Nephron progenitor cell (in vitro differentiated cells): ENCODE measurements at regions not wholly inside any gene's neighbourhood (a gene's known extent, or its start where the extent isn't known, plus 50 kb on each side); places are given as distances from the start of the nearest gene placed in this dataset.

Source experiments
- DNase-seq: peaks from one replicate; pipeline ENCODE4 v3.0.0; 2021
- H3K27ac Mint-ChIP-seq: 2 replicates; pipeline ENCODE4 v1.8.0; 2021; ENCODE audit warnings: mild to moderate bottlenecking, moderate library complexity, mixed read lengths
- H3K27me3 Mint-ChIP-seq: 2 replicates; pipeline ENCODE4 v1.8.0; 2021; ENCODE audit warnings: mild to moderate bottlenecking, low read depth, mixed read lengths; ENCODE audit not compliant: poor library complexity
- H3K36me3 Mint-ChIP-seq: 2 replicates; pipeline ENCODE4 v1.8.0; 2021; ENCODE audit warnings: low read depth, mixed read lengths
- H3K4me1 Mint-ChIP-seq: 2 replicates; pipeline ENCODE4 v1.8.0; 2021; ENCODE audit warnings: mixed read lengths
- H3K4me3 Mint-ChIP-seq: 2 replicates; pipeline ENCODE4 v1.8.0; 2021; ENCODE audit warnings: mild to moderate bottlenecking, moderate library complexity, mixed read lengths
- H3K9me3 Mint-ChIP-seq: 2 replicates; pipeline ENCODE4 v1.8.0; 2021; ENCODE audit warnings: mild to moderate bottlenecking, moderate library complexity, mixed read lengths
- TF ChIP-seq, protein P1 (sequence below): fragments of 200-600 bp; sonication (generic); IDR thresholded peaks from 2 replicates; pipeline ENCODE4 v1.5.0; 2021; ENCODE audit warnings: antibody characterized with exemption

DNA sequence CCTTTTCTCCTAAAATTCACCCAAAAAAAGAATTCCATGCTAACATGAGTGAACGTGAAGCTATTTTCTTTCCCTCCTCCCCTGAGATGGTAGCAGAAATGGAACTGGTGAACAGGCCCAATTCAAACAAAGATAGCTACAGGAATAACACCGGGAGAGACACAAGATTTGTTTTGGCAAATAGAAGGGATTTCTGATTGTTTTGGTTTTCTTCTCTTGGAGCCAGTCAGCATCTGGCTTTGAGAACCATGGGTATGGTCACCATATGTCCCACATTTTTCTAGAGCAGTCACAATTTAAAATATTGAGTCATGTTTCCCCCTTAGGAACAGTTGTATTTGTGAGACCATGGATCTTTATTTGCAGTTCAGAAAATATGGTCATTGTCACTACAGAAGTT lies 214.1 kb downstream of the FAM76B start:
- Mint-ChIP-seq H3K36me3 (no peaks in the 10 kb centered on the region), H3K4me3 (no peak overlapping the region), H3K27ac (no peak overlapping the region), H3K4me1 (peaks cover 47% of the 10 kb centered on the region), H3K27me3 (no peaks in the 10 kb centered on the region), H3K9me3 (peaks cover 5% of the 10 kb centered on the region)
- TF ChIP-seq, protein P1, sequence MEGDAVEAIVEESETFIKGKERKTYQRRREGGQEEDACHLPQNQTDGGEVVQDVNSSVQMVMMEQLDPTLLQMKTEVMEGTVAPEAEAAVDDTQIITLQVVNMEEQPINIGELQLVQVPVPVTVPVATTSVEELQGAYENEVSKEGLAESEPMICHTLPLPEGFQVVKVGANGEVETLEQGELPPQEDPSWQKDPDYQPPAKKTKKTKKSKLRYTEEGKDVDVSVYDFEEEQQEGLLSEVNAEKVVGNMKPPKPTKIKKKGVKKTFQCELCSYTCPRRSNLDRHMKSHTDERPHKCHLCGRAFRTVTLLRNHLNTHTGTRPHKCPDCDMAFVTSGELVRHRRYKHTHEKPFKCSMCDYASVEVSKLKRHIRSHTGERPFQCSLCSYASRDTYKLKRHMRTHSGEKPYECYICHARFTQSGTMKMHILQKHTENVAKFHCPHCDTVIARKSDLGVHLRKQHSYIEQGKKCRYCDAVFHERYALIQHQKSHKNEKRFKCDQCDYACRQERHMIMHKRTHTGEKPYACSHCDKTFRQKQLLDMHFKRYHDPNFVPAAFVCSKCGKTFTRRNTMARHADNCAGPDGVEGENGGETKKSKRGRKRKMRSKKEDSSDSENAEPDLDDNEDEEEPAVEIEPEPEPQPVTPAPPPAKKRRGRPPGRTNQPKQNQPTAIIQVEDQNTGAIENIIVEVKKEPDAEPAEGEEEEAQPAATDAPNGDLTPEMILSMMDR, result no peak
- DNase-seq, result no peak

DNA sequence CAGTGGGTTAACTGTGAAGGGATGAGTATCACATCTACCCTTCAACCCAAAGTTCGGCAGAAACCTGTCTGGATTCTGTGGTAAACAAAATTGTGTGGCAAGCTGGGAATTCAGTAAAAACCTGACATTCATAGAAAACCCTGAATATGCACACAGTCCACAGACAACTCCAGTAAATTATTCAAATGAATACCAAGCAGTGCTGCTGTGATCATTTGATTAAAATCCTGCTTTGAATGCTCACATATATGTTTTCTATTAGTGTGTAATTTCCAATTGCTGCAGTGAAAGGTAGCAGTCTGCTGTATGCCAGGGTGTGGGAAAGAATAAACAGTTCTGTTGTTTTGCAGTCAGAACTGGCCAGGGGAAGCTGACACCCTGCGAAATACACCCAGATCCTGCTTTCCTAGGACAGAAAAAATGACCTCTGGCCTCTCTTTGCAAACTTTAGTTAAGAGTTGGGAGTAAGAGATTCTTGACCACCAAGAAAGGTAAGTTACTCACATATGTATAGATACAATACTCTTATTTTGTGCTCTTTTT lies 217.8 kb downstream of the FAM76B start:
- Mint-ChIP-seq H3K27ac (peak overlapping the region; percentile 10), H3K4me3 (no peak overlapping the region), H3K9me3 (peaks cover 20% of the 10 kb centered on the region), H3K36me3 (peaks cover 9% of the 10 kb centered on the region), H3K4me1 (peaks cover 35% of the 10 kb centered on the region), H3K27me3 (no peaks in the 10 kb centered on the region)
- no peak for DNase-seq
- TF ChIP-seq, protein P1, result no peak

DNA sequence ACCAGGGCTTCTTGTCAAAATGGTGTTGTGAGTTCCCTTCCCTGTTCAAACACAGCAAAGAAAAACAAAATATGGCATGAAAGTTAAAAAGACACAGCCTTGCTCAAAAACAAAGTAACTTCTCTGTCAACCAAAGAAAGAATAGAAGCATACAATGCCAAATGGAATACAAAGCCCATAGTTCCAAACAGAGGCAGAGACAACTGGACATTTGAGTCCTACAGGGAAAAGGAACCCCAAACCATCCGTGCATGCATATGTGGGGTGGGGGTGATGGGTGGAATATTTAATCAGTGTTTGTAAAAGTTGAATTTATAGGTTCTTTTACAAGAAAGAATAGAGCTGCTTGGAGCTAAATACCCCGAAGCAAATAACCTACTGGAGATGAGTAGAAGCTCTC lies 218.7 kb downstream of the FAM76B start:
- TF ChIP-seq, protein P1, result no peak
- H3K27me3 Mint-ChIP-seq, result no peaks in the 10 kb centered on the region
- H3K4me1 Mint-ChIP-seq, result peaks cover 32% of the 10 kb centered on the region
- peaks cover 20% of the 10 kb centered on the region for H3K9me3 Mint-ChIP-seq
- H3K36me3 Mint-ChIP-seq, result peaks cover 9% of the 10 kb centered on the region
- no peak for DNase-seq
- H3K27ac Mint-ChIP-seq, result peak overlapping the region; percentile 4
- no peak overlapping the region for H3K4me3 Mint-ChIP-seq

DNA sequence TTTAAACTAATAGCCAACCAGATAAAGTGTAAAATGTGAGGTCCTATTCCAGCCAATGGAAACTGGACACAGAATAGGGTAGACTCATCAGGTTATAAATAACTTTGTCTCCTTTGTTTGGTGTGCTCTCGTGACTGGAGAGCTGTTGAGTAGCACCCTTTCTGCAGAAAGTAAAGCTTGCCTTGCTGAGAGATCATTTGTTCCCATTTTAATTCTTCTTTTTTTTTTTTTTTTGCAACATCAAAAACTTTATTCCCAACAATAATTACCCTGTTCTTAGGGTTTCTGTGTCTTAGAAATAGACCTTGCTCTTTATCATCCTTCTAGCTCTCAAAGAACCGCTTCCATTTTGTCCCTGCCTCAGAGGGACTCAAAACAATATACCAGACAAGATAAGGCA lies 220.4 kb downstream of the FAM76B start:
- H3K9me3 Mint-ChIP-seq, result peaks cover 20% of the 10 kb centered on the region
- H3K36me3 Mint-ChIP-seq, result peaks cover 9% of the 10 kb centered on the region
- no peak for DNase-seq
- H3K27me3 Mint-ChIP-seq, result no peaks in the 10 kb centered on the region
- H3K4me1 Mint-ChIP-seq, result peaks cover 26% of the 10 kb centered on the region
- no peak overlapping the region for H3K27ac Mint-ChIP-seq
- H3K4me3 Mint-ChIP-seq, result no peak overlapping the region
- TF ChIP-seq, protein P1, result no peak

DNA sequence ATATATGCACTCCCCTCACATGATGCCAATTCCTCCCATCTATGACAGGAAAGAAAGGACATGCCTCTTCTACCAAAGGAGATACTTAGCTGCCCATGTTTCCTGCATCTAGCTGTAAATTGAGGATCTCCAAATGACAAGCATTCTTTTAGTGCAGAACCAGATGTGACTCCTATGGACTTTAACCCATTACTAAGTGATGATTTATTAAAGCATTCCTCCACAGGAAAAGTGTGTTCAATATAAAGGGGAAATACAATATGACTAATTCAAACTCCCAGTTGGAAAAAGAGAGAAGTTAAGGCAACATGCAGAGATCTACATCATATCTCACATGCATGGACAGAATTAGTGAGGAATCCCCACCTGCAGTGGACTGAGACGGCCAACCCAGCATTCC lies 221.3 kb downstream of the FAM76B start:
- H3K36me3 Mint-ChIP-seq, result peaks cover 9% of the 10 kb centered on the region
- H3K27ac Mint-ChIP-seq, result no peak overlapping the region
- TF ChIP-seq, protein P1, result no peak
- no peak overlapping the region for H3K4me3 Mint-ChIP-seq
- peaks cover 20% of the 10 kb centered on the region for H3K9me3 Mint-ChIP-seq
- no peaks in the 10 kb centered on the region for H3K27me3 Mint-ChIP-seq
- peaks cover 26% of the 10 kb centered on the region for H3K4me1 Mint-ChIP-seq
- DNase-seq, result no peak

DNA sequence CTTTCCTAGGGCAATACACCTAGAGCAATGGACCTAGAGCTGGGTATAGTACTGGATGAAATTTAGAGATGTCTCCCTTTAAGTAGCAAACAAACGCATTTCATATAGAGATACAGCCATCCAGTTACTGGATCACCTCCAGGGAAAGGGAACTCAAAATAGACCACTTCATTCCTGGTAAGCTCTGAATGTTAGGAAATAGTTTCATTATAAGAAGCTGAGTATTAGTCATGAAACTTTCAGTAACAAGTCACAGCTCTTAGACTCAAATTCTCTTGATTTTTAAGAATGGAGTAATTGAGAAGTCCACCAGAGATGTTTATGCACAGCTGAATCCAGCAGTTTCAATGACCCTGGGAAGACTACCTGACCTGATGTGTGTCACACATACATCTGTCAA lies 221.9 kb downstream of the FAM76B start:
- Mint-ChIP-seq H3K9me3 (peaks cover 20% of the 10 kb centered on the region), H3K27ac (no peak overlapping the region), H3K4me1 (peaks cover 23% of the 10 kb centered on the region), H3K4me3 (no peak overlapping the region), H3K36me3 (peaks cover 9% of the 10 kb centered on the region), H3K27me3 (no peaks in the 10 kb centered on the region)
- no peak for DNase-seq
- TF ChIP-seq, protein P1, result no peak
